NB4 (cell line): ENCODE measurements at regions not wholly inside any gene's neighbourhood (a gene's known extent, or its start where the extent isn't known, plus 50 kb on each side); places are given as distances from the start of the nearest gene placed in this dataset.

Experiments
- POLR2A ChIP-seq: IDR thresholded peaks from 2 replicates; pipeline ENCODE4 v1.6.1; 2011; ENCODE audit warnings: mild to moderate bottlenecking; ENCODE audit not compliant: insufficient read length; ENCODE audit errors: extremely low read depth
- TF ChIP-seq, protein P1 (sequence below): IDR thresholded peaks from one replicate; pipeline ENCODE4 v1.5.1; 2012; ENCODE audit warnings: low read depth, low read length

DNA sequence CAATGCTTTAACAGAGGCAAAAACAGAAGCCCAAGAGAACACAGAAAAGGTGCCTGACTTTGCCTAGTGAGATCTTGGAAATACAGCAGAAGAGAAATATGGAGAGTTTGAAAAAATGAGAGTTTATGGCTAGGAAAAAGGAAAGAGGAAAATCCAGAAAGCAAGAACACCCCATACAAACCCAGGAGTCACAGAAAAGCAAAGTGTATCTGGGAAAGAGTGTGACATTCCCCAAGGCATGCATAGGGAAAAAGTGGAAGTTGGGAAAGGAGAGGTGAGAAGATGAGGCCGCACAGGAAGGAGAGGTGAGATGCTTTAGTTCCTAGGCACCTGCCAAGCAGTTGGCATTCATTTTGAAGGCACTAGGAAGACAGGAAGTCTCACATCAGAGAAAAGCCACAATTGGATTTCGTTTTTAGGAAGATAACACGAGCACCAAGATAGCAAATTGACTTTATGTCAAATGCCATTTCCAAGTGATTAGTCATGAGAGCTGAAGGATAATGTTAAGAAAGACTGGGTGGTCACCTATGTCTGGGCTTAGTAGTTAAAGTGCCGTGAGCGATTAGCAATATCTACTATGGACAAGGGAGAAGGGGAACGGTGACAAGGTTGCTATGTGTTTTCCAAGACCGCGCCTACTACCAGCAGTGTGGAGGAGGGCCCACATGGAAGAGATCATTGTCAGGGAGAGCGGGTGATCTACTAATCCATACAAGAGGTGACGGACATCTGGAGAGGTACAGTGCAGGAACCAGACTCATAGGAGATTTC lies 224.1 kb upstream of the PARD3B start:
- TF ChIP-seq, protein P1, sequence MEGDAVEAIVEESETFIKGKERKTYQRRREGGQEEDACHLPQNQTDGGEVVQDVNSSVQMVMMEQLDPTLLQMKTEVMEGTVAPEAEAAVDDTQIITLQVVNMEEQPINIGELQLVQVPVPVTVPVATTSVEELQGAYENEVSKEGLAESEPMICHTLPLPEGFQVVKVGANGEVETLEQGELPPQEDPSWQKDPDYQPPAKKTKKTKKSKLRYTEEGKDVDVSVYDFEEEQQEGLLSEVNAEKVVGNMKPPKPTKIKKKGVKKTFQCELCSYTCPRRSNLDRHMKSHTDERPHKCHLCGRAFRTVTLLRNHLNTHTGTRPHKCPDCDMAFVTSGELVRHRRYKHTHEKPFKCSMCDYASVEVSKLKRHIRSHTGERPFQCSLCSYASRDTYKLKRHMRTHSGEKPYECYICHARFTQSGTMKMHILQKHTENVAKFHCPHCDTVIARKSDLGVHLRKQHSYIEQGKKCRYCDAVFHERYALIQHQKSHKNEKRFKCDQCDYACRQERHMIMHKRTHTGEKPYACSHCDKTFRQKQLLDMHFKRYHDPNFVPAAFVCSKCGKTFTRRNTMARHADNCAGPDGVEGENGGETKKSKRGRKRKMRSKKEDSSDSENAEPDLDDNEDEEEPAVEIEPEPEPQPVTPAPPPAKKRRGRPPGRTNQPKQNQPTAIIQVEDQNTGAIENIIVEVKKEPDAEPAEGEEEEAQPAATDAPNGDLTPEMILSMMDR = no peak
- no peak for TF ChIP-seq POLR2A
